ENCODE measurements at regions not wholly inside any gene's neighbourhood (a gene's known extent, or its start where the extent isn't known, plus 50 kb on each side); places are given as distances from the start of the nearest gene placed in this dataset.

GRCh38 chr9:81078555-81078954 is 610.8 kb downstream of the TLE1 start:
- H3K14ac ChIP-seq (ENCODE audit: insufficient read length) = no peak overlapping the region
- no peaks in the 10 kb centered on the region for H3K79me1 ChIP-seq (ENCODE audit: low read depth, low read length)
- H2BK20ac ChIP-seq (ENCODE audit: low read length) = no peak overlapping the region
- H2BK12ac ChIP-seq (ENCODE audit: low read depth, low read length) = no peak overlapping the region
- H3K4me3 ChIP-seq (ENCODE audit: extremely low read depth in 1 of 4, insufficient read depth in 2 of 4, low read depth in 3 of 4, low read length in 4 of 4) = no peak overlapping the region
- H3K4me2 ChIP-seq (ENCODE audit: insufficient read depth in 1 of 2, low read depth in 2 of 2, low read length in 2 of 2) = no peak overlapping the region
- no peak overlapping the region for H2BK15ac ChIP-seq (ENCODE audit: low read length)
- H3K36me3 ChIP-seq (ENCODE audit: control insufficient read depth in 2 of 4, insufficient read depth in 4 of 4, low read length in 3 of 4) = no peaks in the 10 kb centered on the region
- no peak overlapping the region for H3K23ac ChIP-seq (ENCODE audit: insufficient read length)
- H2BK5ac ChIP-seq (ENCODE audit: low read depth, low read length) = no peak overlapping the region
- no peak overlapping the region for H3K9ac ChIP-seq (replicated peaks in 1 of 4; ENCODE audit: extremely low read depth in 1 of 4, low read depth in 3 of 4, low read length in 3 of 4)
- no peak overlapping the region for H2AFZ ChIP-seq (ENCODE audit: low read length)
- no peak overlapping the region for H4K91ac ChIP-seq (replicated peaks; ENCODE audit: insufficient read length, low read length)
- H3K23me2 ChIP-seq (ENCODE audit: low read depth, low read length) = no peaks in the 10 kb centered on the region
- no peak overlapping the region for H2BK120ac ChIP-seq (replicated peaks; ENCODE audit: low read depth, low read length)
- H3K79me2 ChIP-seq (ENCODE audit: control insufficient read depth in 1 of 2, insufficient read depth in 2 of 2, low read length in 2 of 2) = no peaks in the 10 kb centered on the region
- no peak overlapping the region for H3K27ac ChIP-seq (ENCODE audit: low read depth, low read length)
- ChIA-PET POLR2A (ENCODE audit: partially characterized antibody) (no interaction called here), CTCF (ENCODE audit: partially characterized antibody) (interaction anchor here (1.4 kb wide), 1 partner anchor 18 kb away, joined by 3 read pairs; no protein-coding TSS in a partner anchor)
- H2AK5ac ChIP-seq (ENCODE audit: low read depth, low read length) = no peak overlapping the region
- no peaks in the 10 kb centered on the region for H4K20me1 ChIP-seq (replicated peaks in 1 of 2; ENCODE audit: control insufficient read depth in 1 of 2, insufficient read depth in 2 of 2, low read length in 2 of 2)
- no peaks in the 10 kb centered on the region for H3K4me1 ChIP-seq (replicated peaks in 1 of 4; ENCODE audit: control insufficient read depth in 3 of 4, insufficient read depth in 4 of 4, low read length in 3 of 4)
- WGBS, 2 experiments (ENCODE audit: extremely low coverage in 1 of 2, insufficient coverage in 1 of 2, insufficient read length in 1 of 2, insufficient replicate concordance in 2 of 2, low coverage in 1 of 2, low lambda C conversion rate in 2 of 2, missing lambda C conversion rate in 1 of 2) = 94% methylated on average over 3 of the region's 3 CpGs; no CpG with 5 or more reads in 1 of the 2 experiments
- no peak for DNase-seq (ENCODE audit: low read depth in 1 of 2, low spot score in 2 of 2)
- no peak overlapping the region for H3K56ac ChIP-seq (replicated peaks; ENCODE audit: insufficient read length, low read depth, low read length)
- TF ChIP-seq BRCA1 (IDR thresholded peaks at IDR 0.05; ENCODE audit: low read depth, low read length) = no peak
- TF ChIP-seq TAF1 (IDR thresholded peaks at IDR 0.05; ENCODE audit: low read depth, low read length) = no peak
- no peaks in the 10 kb centered on the region for H3K27me3 ChIP-seq (replicated peaks in 1 of 4; ENCODE audit: control insufficient read depth in 3 of 4, extremely low read depth in 1 of 4, insufficient read depth in 3 of 4, low read length in 3 of 4)
- no peak overlapping the region for H3K4ac ChIP-seq (replicated peaks; ENCODE audit: insufficient read length, low read depth, low read length)
- no peak overlapping the region for H4K5ac ChIP-seq (ENCODE audit: insufficient read length, low read depth, low read length)
- FAIRE-seq = no peak
- no peak overlapping the region for H4K8ac ChIP-seq (ENCODE audit: extremely low read depth, insufficient read depth, low read length)
- no peaks in the 10 kb centered on the region for H3K9me3 ChIP-seq (ENCODE audit: insufficient read depth in 2 of 2, low read depth in 1 of 2, low read length in 1 of 2)
- H3K18ac ChIP-seq (ENCODE audit: extremely low read depth, low read length) = no peak overlapping the region
